ENCODE measurements at regions not wholly inside any gene's neighbourhood (a gene's known extent, or its start where the extent isn't known, plus 50 kb on each side); places are given as distances from the start of the nearest gene placed in this dataset.

- no peak overlapping the region for H3K4me3 ChIP-seq (ENCODE audit: insufficient read depth, low read depth, low read length)
- H3K36me3 ChIP-seq (ENCODE audit: insufficient read depth, low read length): no peaks in the 10 kb centered on the region
- DNase-seq (ENCODE audit: low read depth) (no peak), FAIRE-seq (no peak)
- H3K4me1 ChIP-seq (ENCODE audit: insufficient read depth, low read length): no peaks in the 10 kb centered on the region
- Mint-ChIP-seq H3K9me3 (ENCODE audit: unreplicated experiment) (no peaks in the 10 kb centered on the region), H3K27me3 (ENCODE audit: low read depth, unreplicated experiment) (no peaks in the 10 kb centered on the region), H3K4me3 (ENCODE audit: unreplicated experiment) (no peak overlapping the region), H3K27ac (ENCODE audit: unreplicated experiment) (no peak overlapping the region), H3K4me1 (ENCODE audit: low read depth, unreplicated experiment) (no peaks in the 10 kb centered on the region), H3K36me3 (ENCODE audit: low read depth, unreplicated experiment) (no peaks in the 10 kb centered on the region)
- no peaks in the 10 kb centered on the region for H3K9me3 ChIP-seq (ENCODE audit: insufficient read depth, low read depth, low read length)
- no peaks in the 10 kb centered on the region for H4K20me1 ChIP-seq (ENCODE audit: insufficient read depth, low read length)
- H3K79me2 ChIP-seq (ENCODE audit: insufficient read depth, low read length): no peaks in the 10 kb centered on the region
- H3K27me3 ChIP-seq (ENCODE audit: insufficient read depth, low read length): no peaks in the 10 kb centered on the region
- H3K9ac ChIP-seq (ENCODE audit: low read length): no peak overlapping the region
- no peak for TF ChIP-seq EZH2 (IDR thresholded peaks at IDR 0.05; ENCODE audit: insufficient read depth, low read length)
- TF ChIP-seq CTCF (IDR thresholded peaks at IDR 0.05; ENCODE audit: insufficient read depth, low read depth, low read length): no peak
- H3K4me2 ChIP-seq (ENCODE audit: low read length): no peak overlapping the region
- no peak overlapping the region for H2AFZ ChIP-seq (ENCODE audit: low read depth, low read length)
- no peak overlapping the region for H3K27ac ChIP-seq (ENCODE audit: low read depth, low read length)
Measured at GRCh38 chr4:123144616-123145015, 222.2 kb upstream of the NUDT6 start.

GRCh38 chr4:123158576-123158975 is 236.2 kb upstream of the NUDT6 start:
- no peak overlapping the region for H3K4me2 ChIP-seq (ENCODE audit: low read length)
- no peaks in the 10 kb centered on the region for H3K9me3 ChIP-seq (ENCODE audit: insufficient read depth, low read depth, low read length)
- H3K4me3 Mint-ChIP-seq (ENCODE audit: unreplicated experiment): no peak overlapping the region
- no peaks in the 10 kb centered on the region for H3K27me3 ChIP-seq (ENCODE audit: insufficient read depth, low read length)
- H3K27ac Mint-ChIP-seq (ENCODE audit: unreplicated experiment): no peak overlapping the region
- peaks cover 10% of the 10 kb centered on the region for H3K4me1 Mint-ChIP-seq (ENCODE audit: low read depth, unreplicated experiment)
- FAIRE-seq (no peak), DNase-seq (ENCODE audit: low read depth) (no peak)
- H3K36me3 Mint-ChIP-seq (ENCODE audit: low read depth, unreplicated experiment): peaks cover 2% of the 10 kb centered on the region
- no peak overlapping the region for H3K4me3 ChIP-seq (ENCODE audit: insufficient read depth, low read depth, low read length)
- TF ChIP-seq CTCF (IDR thresholded peaks at IDR 0.05; ENCODE audit: insufficient read depth, low read depth, low read length) (no peak), EZH2 (IDR thresholded peaks at IDR 0.05; ENCODE audit: insufficient read depth, low read length) (no peak)
- H3K27ac ChIP-seq (ENCODE audit: low read depth, low read length): no peak overlapping the region
- no peaks in the 10 kb centered on the region for H4K20me1 ChIP-seq (ENCODE audit: insufficient read depth, low read length)
- no peak overlapping the region for H2AFZ ChIP-seq (ENCODE audit: low read depth, low read length)
- H3K27me3 Mint-ChIP-seq (ENCODE audit: low read depth, unreplicated experiment): no peaks in the 10 kb centered on the region
- H3K36me3 ChIP-seq (ENCODE audit: insufficient read depth, low read length): no peaks in the 10 kb centered on the region
- H3K9ac ChIP-seq (ENCODE audit: low read length): no peak overlapping the region
- no peaks in the 10 kb centered on the region for H3K9me3 Mint-ChIP-seq (ENCODE audit: unreplicated experiment)
- no peaks in the 10 kb centered on the region for H3K79me2 ChIP-seq (ENCODE audit: insufficient read depth, low read length)
- no peaks in the 10 kb centered on the region for H3K4me1 ChIP-seq (ENCODE audit: insufficient read depth, low read length)

DNA sequence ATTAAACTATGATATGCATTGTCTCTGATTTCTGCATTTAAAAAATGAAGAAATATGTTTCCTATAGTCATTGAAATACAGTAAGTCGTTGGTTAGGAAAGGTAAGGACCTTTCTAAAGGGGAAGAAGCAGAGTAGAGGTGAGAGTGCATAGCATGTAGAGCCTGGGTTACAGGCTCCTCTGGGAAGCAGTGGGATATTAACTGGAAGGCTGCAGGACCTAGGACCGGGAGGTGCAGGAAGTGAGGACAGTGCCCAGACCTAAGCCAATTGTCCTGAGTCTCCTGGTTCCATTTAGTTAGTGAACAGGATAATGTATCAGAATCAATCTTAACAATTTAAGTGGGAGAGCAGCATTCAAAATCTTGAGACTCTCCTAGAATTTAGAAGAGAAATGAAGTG is 237.1 kb upstream of the NUDT6 start:
- no peak for FAIRE-seq
- no peaks in the 10 kb centered on the region for H4K20me1 ChIP-seq (ENCODE audit: insufficient read depth, low read length)
- no peak for DNase-seq (ENCODE audit: low read depth)

More for the DNA sequence above, 237.1 kb upstream of the NUDT6 start:
- Histone ChIP-seq H3K9ac (ENCODE audit: low read length) (no peak overlapping the region), H3K27ac (ENCODE audit: low read depth, low read length) (no peak overlapping the region), H3K36me3 (ENCODE audit: insufficient read depth, low read length) (no peaks in the 10 kb centered on the region), H3K79me2 (ENCODE audit: insufficient read depth, low read length) (no peaks in the 10 kb centered on the region), H3K4me1 (ENCODE audit: insufficient read depth, low read length) (no peaks in the 10 kb centered on the region), H2AFZ (ENCODE audit: low read depth, low read length) (no peak overlapping the region), H3K4me3 (ENCODE audit: insufficient read depth, low read depth, low read length) (no peak overlapping the region), H3K27me3 (ENCODE audit: insufficient read depth, low read length) (no peaks in the 10 kb centered on the region), H3K9me3 (ENCODE audit: insufficient read depth, low read depth, low read length) (no peaks in the 10 kb centered on the region), H3K4me2 (ENCODE audit: low read length) (no peak overlapping the region)
- no peaks in the 10 kb centered on the region for H3K9me3 Mint-ChIP-seq (ENCODE audit: unreplicated experiment)
- TF ChIP-seq EZH2 (IDR thresholded peaks at IDR 0.05; ENCODE audit: insufficient read depth, low read length): no peak
- TF ChIP-seq CTCF (IDR thresholded peaks at IDR 0.05; ENCODE audit: insufficient read depth, low read depth, low read length): no peak
- H3K36me3 Mint-ChIP-seq (ENCODE audit: low read depth, unreplicated experiment): peaks cover 2% of the 10 kb centered on the region
- peaks cover 10% of the 10 kb centered on the region for H3K4me1 Mint-ChIP-seq (ENCODE audit: low read depth, unreplicated experiment)
- H3K4me3 Mint-ChIP-seq (ENCODE audit: unreplicated experiment): no peak overlapping the region
- no peaks in the 10 kb centered on the region for H3K27me3 Mint-ChIP-seq (ENCODE audit: low read depth, unreplicated experiment)
- no peak overlapping the region for H3K27ac Mint-ChIP-seq (ENCODE audit: unreplicated experiment)

Measured in astrocyte (in vitro differentiated cells and primary cell).